ENCODE measurements at regions not wholly inside any gene's neighbourhood (a gene's known extent, or its start where the extent isn't known, plus 50 kb on each side); places are given as distances from the start of the nearest gene placed in this dataset.

GRCh38 chr11:95653099-95653498 lies 136.5 kb downstream of the FAM76B start:
- no peak for TF ChIP-seq POU6F1 (CRISPR knock-in tag; IDR thresholded peaks at IDR 0.05; ENCODE audit: borderline replicate concordance, low read depth)
- no peak for TF ChIP-seq CSDC2 (CRISPR knock-in tag; IDR thresholded peaks at IDR 0.05)
- no peak for TF ChIP-seq ZFP30 (CRISPR knock-in tag; IDR thresholded peaks at IDR 0.05)
- no peak for TF ChIP-seq PATZ1 (CRISPR knock-in tag; IDR thresholded peaks at IDR 0.05; ENCODE audit: borderline replicate concordance)

All from SK-N-SH treated with all-trans-retinoic acid at 6 μM for 48 hours (cell line).